ENCODE measurements at regions not wholly inside any gene's neighbourhood (a gene's known extent, or its start where the extent isn't known, plus 50 kb on each side); places are given as distances from the start of the nearest gene placed in this dataset.

DNA sequence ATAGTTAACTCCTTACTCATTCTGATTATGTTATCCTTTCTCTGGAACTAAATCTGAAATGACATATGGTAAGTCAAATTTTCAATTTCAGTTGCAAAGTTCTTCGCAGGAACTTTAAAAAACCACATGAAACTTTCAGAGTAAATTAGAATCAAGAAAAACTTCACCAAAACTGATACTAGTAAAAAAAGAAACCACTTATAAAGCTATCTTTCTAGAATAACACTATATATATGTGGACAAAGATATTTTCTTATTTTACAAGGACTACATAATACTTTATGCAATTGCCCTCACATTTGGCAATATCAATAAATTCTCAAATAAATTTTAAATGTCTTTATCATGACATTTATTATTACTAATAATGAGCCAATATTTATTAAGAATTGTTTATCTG, 1847.1 kb upstream of the NUDT12 start:
- DNase-seq (no peak), ATAC-seq (no peak)
- in situ Hi-C loops (cut with MboI; ENCODE audit: low sequenced_read_pairs in 4 of 4) (no loop called here), intact Hi-C loops (cut with DNase I; ENCODE audit: low total_unique reads) (no loop called here)
- TF ChIP-seq, protein P1, sequence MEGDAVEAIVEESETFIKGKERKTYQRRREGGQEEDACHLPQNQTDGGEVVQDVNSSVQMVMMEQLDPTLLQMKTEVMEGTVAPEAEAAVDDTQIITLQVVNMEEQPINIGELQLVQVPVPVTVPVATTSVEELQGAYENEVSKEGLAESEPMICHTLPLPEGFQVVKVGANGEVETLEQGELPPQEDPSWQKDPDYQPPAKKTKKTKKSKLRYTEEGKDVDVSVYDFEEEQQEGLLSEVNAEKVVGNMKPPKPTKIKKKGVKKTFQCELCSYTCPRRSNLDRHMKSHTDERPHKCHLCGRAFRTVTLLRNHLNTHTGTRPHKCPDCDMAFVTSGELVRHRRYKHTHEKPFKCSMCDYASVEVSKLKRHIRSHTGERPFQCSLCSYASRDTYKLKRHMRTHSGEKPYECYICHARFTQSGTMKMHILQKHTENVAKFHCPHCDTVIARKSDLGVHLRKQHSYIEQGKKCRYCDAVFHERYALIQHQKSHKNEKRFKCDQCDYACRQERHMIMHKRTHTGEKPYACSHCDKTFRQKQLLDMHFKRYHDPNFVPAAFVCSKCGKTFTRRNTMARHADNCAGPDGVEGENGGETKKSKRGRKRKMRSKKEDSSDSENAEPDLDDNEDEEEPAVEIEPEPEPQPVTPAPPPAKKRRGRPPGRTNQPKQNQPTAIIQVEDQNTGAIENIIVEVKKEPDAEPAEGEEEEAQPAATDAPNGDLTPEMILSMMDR (IDR thresholded peaks at IDR 0.05 in 4 of 5, conservative IDR thresholded peaks at IDR 0.05 in 1 of 5) = no peak
- no peak for TF ChIP-seq POLR2A (IDR thresholded peaks at IDR 0.05)
- Histone ChIP-seq H3K27ac (no peak overlapping the region), H3K9me3 (no peaks in the 10 kb centered on the region), H3K4me3 (no peak overlapping the region), H3K4me1 (no peaks in the 10 kb centered on the region), H3K27me3 (no peaks in the 10 kb centered on the region), H3K36me3 (no peaks in the 10 kb centered on the region)

DNA sequence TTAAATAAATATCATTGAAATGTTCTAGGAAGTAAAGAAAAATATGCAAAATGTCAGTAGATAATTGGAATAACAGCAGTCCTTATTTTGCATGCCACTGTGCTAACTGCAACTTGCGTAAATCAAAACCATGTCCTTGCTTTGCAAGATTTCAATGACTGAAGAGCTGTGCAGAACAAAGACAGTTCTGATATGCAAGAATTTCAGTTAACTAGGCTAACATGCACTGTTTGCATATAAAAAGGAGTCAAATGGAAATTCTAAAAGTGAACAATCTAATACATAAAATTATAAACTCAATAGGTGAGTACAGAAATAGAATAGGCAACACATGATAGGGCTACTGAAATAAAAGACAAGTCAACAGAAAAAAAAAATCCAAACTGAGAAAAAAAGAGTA, 1844.6 kb upstream of the NUDT12 start:
- in situ Hi-C loops (cut with MboI; ENCODE audit: low sequenced_read_pairs in 4 of 4) (no loop called here), intact Hi-C loops (cut with DNase I; ENCODE audit: low total_unique reads) (no loop called here)
- DNase-seq (no peak), ATAC-seq (no peak)
- no peaks in the 10 kb centered on the region for H3K27me3 ChIP-seq
- H3K4me3 ChIP-seq = no peak overlapping the region
- no peaks in the 10 kb centered on the region for H3K36me3 ChIP-seq
- H3K9me3 ChIP-seq = no peaks in the 10 kb centered on the region
- H3K27ac ChIP-seq = no peak overlapping the region
- TF ChIP-seq POLR2A (IDR thresholded peaks at IDR 0.05) = no peak
- TF ChIP-seq, protein P1 (IDR thresholded peaks at IDR 0.05 in 4 of 5, conservative IDR thresholded peaks at IDR 0.05 in 1 of 5) = no peak
- no peaks in the 10 kb centered on the region for H3K4me1 ChIP-seq

DNA sequence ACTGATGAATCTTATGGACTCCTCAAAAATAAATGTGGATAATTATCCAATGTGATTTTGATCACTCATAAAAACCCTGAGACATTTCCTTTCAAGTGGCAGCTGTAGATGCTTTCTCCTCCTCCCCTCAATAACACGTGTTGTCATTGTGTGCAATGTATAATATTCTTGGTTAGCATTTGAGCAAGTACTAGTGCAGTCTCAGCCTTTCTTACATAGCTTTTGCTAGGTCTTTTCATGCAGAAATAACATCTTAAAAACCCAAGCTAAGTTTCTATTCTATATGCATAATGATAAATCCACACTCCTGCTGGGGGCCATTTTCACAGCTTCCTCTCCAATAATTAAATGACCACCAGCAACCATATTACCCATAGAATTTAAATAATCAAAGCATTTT, 1835.2 kb upstream of the NUDT12 start:
- Histone ChIP-seq H3K27me3 (no peaks in the 10 kb centered on the region), H3K4me3 (no peak overlapping the region), H3K4me1 (peaks cover 0 to 5% of the 10 kb centered on the region in 2 donors), H3K36me3 (no peaks in the 10 kb centered on the region), H3K27ac (no peak overlapping the region), H3K9me3 (no peaks in the 10 kb centered on the region)
- in situ Hi-C loops (cut with MboI; ENCODE audit: low sequenced_read_pairs in 4 of 4) = no loop called here
- intact Hi-C loops (cut with DNase I; ENCODE audit: low total_unique reads) = no loop called here
- DNase-seq (no peak), ATAC-seq (no peak)
- TF ChIP-seq, protein P1 (IDR thresholded peaks at IDR 0.05 in 4 of 5, conservative IDR thresholded peaks at IDR 0.05 in 1 of 5) = no peak
- TF ChIP-seq POLR2A (IDR thresholded peaks at IDR 0.05) = no peak

DNA sequence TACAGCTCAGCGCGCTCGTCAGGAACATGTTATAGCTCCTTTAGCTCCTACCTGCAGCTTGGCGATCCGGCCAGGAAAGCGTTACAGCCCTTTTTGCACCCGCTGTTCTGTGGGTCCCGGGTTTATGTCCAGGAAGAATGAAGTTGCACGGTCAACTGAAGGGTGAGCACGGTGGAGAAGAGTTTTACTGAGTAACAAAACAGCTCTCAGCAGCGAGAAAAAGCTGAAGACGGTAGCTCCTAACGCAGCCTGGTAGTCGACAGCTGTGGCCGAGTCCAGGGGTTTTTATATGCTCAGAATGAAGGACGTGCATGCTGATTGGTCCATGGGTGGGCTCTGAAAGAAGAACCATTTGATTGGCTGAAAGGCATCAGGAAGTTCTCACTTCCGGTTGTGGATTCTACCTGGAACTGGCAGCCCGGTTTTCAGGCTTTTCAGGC, 1830.1 kb upstream of the NUDT12 start:
- Histone ChIP-seq H3K4me3 (no peak overlapping the region), H3K4me1 (peaks cover 0 to 4% of the 10 kb centered on the region in 2 donors), H3K36me3 (no peaks in the 10 kb centered on the region), H3K27ac (no peak overlapping the region), H3K9me3 (no peaks in the 10 kb centered on the region), H3K27me3 (no peaks in the 10 kb centered on the region)
- intact Hi-C loops (cut with DNase I; ENCODE audit: low total_unique reads) (no loop called here), in situ Hi-C loops (cut with MboI; ENCODE audit: low sequenced_read_pairs in 4 of 4) (no loop called here)
- DNase-seq (no peak), ATAC-seq (no peak)
- no peak for TF ChIP-seq POLR2A (IDR thresholded peaks at IDR 0.05)
- TF ChIP-seq, protein P1 (IDR thresholded peaks at IDR 0.05 in 4 of 5, conservative IDR thresholded peaks at IDR 0.05 in 1 of 5) = no peak

DNA sequence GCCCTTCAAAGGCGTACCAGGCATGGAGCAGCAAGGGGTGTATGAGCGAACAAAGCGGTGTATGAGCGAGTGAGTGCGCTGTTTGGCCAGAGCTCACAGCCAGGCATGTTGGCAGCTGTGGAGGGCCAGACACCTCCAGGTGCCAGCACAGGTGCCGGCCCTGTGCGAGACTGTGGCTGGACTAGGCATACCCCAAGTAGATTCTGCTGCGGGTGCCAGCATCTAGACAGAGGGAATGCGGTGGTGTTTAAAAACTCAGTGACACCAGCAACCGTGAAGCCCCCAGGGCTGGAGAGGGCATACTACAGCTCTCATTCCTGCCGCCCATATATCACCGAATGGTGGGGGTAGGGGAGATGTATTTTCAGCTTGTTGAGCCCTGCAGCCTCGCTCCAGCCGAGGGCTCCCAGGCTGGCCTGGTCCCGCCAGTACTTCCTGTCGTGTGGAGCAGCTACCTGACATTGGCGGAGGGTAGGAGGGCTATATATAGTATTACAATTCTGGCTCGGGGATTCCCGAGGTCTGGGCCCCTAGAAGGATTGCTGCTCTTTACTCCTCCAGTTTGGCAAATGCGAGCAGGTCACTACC, 1829.6 kb upstream of the NUDT12 start:
- ATAC-seq (no peak), DNase-seq (no peak)
- in situ Hi-C loops (cut with MboI; ENCODE audit: low sequenced_read_pairs in 4 of 4) (no loop called here), intact Hi-C loops (cut with DNase I; ENCODE audit: low total_unique reads) (no loop called here)
- H3K36me3 ChIP-seq = no peaks in the 10 kb centered on the region
- no peaks in the 10 kb centered on the region for H3K27me3 ChIP-seq
- no peak for TF ChIP-seq POLR2A (IDR thresholded peaks at IDR 0.05)
- TF ChIP-seq, protein P1 (IDR thresholded peaks at IDR 0.05 in 4 of 5, conservative IDR thresholded peaks at IDR 0.05 in 1 of 5) = no peak
- no peaks in the 10 kb centered on the region for H3K4me1 ChIP-seq
- H3K4me3 ChIP-seq = no peak overlapping the region
- H3K27ac ChIP-seq = no peak overlapping the region
- H3K9me3 ChIP-seq = no peaks in the 10 kb centered on the region
